ENCODE measurements at regions not wholly inside any gene's neighbourhood (a gene's known extent, or its start where the extent isn't known, plus 50 kb on each side); places are given as distances from the start of the nearest gene placed in this dataset.
"Not testable (repeated sequence)": the region's sequence is repeated elsewhere in the genome, so short reads cannot be mapped to it uniquely, and the experiment has no call there.

DNA sequence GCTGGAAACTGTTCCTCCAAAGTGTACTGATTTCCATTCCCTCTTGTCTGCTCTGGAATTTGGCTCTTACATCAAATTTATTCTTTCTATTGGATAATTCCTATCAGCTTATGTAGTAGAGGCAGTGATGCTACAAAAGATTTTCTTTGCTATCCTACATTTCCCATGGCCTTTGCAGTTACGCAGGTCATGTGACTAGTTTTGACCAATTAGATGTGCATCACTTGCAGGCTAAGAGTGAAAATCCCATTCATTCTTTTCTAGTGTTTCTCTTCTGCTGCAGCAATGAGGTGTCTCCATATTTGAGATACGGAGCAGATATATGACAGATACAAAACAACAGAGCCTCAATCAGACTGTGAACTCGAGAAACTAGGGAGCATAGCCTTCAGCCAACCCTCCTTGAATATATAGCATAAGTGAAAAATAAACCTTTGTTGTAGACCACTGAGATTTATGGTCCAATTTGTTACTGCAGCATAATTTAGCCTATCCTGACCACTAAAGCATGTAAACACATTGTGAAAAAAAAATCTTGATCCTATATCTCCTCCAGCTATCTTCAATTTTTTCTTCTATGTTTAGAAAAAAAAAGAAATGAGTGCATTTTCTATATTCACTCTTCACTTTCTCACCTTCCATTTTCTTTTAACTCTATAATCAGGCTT, 102.0 kb downstream of the HNMT start:
- no peak for DNase-seq (ENCODE audit: low read depth)
- TF ChIP-seq, protein P1, sequence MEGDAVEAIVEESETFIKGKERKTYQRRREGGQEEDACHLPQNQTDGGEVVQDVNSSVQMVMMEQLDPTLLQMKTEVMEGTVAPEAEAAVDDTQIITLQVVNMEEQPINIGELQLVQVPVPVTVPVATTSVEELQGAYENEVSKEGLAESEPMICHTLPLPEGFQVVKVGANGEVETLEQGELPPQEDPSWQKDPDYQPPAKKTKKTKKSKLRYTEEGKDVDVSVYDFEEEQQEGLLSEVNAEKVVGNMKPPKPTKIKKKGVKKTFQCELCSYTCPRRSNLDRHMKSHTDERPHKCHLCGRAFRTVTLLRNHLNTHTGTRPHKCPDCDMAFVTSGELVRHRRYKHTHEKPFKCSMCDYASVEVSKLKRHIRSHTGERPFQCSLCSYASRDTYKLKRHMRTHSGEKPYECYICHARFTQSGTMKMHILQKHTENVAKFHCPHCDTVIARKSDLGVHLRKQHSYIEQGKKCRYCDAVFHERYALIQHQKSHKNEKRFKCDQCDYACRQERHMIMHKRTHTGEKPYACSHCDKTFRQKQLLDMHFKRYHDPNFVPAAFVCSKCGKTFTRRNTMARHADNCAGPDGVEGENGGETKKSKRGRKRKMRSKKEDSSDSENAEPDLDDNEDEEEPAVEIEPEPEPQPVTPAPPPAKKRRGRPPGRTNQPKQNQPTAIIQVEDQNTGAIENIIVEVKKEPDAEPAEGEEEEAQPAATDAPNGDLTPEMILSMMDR (IDR thresholded peaks at IDR 0.05; ENCODE audit: low read depth, low read length), result no peak
- TF ChIP-seq POLR2A (IDR thresholded peaks at IDR 0.05; ENCODE audit: extremely low read depth, insufficient read length), result no peak
- no peak for TF ChIP-seq MYC (IDR thresholded peaks at IDR 0.05; ENCODE audit: low read depth, low read length)
- TF ChIP-seq, protein P2, sequence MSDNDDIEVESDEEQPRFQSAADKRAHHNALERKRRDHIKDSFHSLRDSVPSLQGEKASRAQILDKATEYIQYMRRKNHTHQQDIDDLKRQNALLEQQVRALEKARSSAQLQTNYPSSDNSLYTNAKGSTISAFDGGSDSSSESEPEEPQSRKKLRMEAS (IDR thresholded peaks at IDR 0.05; ENCODE audit: low read depth, low read length), result no peak
- no peak overlapping the region for H3K4me3 ChIP-seq (ENCODE audit: low read depth, low read length)

DNA sequence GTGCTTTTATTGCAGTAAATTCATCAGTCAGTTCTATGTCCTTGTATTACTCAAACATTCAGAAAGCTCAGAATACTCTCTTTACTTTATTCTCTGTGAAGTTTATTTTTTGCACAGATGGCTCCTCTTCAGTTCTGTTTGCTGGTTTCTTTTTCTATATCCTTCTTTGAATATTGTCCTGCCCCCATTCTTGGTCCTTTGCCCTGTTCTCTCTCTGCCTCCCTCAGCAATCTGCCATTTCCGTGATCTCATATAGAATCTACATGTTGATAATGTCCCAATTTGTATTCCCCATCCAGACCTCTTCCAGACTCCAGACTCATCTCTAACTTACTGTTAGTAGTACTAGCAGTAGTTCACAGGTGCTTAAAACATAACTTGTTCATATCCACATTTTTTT, 102.6 kb downstream of the HNMT start:
- TF ChIP-seq POLR2A (IDR thresholded peaks at IDR 0.05; ENCODE audit: extremely low read depth, insufficient read length) (no peak), MYC (IDR thresholded peaks at IDR 0.05; ENCODE audit: low read depth, low read length) (no peak)
- TF ChIP-seq, protein P1 (IDR thresholded peaks at IDR 0.05; ENCODE audit: low read depth, low read length), result no peak
- TF ChIP-seq, protein P2 (IDR thresholded peaks at IDR 0.05; ENCODE audit: low read depth, low read length), result no peak
- no peak for DNase-seq (ENCODE audit: low read depth)
- H3K4me3 ChIP-seq (ENCODE audit: low read depth, low read length), result no peak overlapping the region

- not testable (repeated sequence) for DNase-seq (ENCODE audit: low read depth); H3K4me3 ChIP-seq (ENCODE audit: low read depth, low read length)
Measured at GRCh38 chr2:138068669-138069068, 104.4 kb downstream of the HNMT start.

- not testable (repeated sequence) for DNase-seq (ENCODE audit: low read depth); H3K4me3 ChIP-seq (ENCODE audit: low read depth, low read length)
Measured at GRCh38 chr2:138071042-138071719, 106.9 kb downstream of the HNMT start.

GRCh38 chr2:138071720-138072719, 107.7 kb downstream of the HNMT start:
- no peak overlapping the region for H3K4me3 ChIP-seq (ENCODE audit: low read depth, low read length)
- no peak for DNase-seq (ENCODE audit: low read depth)
- TF ChIP-seq MYC (IDR thresholded peaks at IDR 0.05; ENCODE audit: low read depth, low read length) (no peak), POLR2A (IDR thresholded peaks at IDR 0.05; ENCODE audit: extremely low read depth, insufficient read length) (no peak)
- TF ChIP-seq, protein P1 (IDR thresholded peaks at IDR 0.05; ENCODE audit: low read depth, low read length), result no peak
- TF ChIP-seq, protein P2 (IDR thresholded peaks at IDR 0.05; ENCODE audit: low read depth, low read length), result no peak

- no peak for DNase-seq (ENCODE audit: low read depth)
- no peak for TF ChIP-seq MYC (IDR thresholded peaks at IDR 0.05; ENCODE audit: low read depth, low read length)
- H3K4me3 ChIP-seq (ENCODE audit: low read depth, low read length), result no peak overlapping the region
Measured at GRCh38 chr2:138078153-138078552, 113.9 kb downstream of the HNMT start.

DNA sequence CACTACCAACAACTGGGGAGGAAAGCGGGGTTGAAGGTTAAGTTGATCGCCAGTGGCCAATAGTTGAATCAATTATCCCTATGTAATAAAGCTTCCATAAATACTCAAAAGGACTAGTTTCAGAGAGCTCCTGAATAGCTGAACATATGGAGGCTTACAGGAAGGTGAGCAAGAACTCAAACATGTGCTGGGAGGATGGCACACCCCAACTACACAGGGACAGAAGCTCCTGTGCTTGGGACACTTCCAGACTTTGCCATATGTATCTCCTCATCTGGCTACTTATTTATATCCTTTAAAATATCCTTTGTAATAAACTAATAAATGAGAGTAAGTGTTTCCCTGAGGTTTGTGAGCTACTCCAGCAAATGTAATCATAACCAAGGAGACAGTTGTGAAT, 115.7 kb downstream of the HNMT start:
- TF ChIP-seq MYC (IDR thresholded peaks at IDR 0.05; ENCODE audit: low read depth, low read length), result no peak
- no peak for DNase-seq (ENCODE audit: low read depth)
- H3K4me3 ChIP-seq (ENCODE audit: low read depth, low read length), result no peak overlapping the region
